Ovary (tissue), 3 donors: ENCODE measurements at regions not wholly inside any gene's neighbourhood (a gene's known extent, or its start where the extent isn't known, plus 50 kb on each side); places are given as distances from the start of the nearest gene placed in this dataset.

Experiments
- CTCF ChIP-seq, 3 donors: fragments of 450-650 bp in 2 of 3; fragments of 200-600 bp in 1 of 3; IDR thresholded peaks; one replicate each; pipeline versions ENCODE4 v1.5.1 to v1.8.0; 2016 to 2022; ENCODE audit warnings: antibody characterized with exemption in 3 of 3, mild to moderate bottlenecking in 1 of 3
- EP300 ChIP-seq: sonication (generic); formaldehyde crosslinking; IDR thresholded peaks from one replicate; pipeline ENCODE4 v1.6.1; 2017; ENCODE audit warnings: antibody characterized with exemption
- POLR2A ChIP-seq: fragments of 450-650 bp; IDR thresholded peaks from one replicate; pipeline ENCODE4 v1.6.1; 2017; ENCODE audit warnings: antibody characterized with exemption, mild to moderate bottlenecking, moderate library complexity
- donor health status: DM: no; HTN: no; CAD: no.

- TF ChIP-seq CTCF (IDR thresholded peaks at IDR 0.05) (no peak), POLR2A (no peak), EP300 (no peak)
Measured at GRCh38 chr4:158038718-158039117, 134.1 kb downstream of the GASK1B start.
